HG02884 (cell line): ENCODE measurements at regions not wholly inside any gene's neighbourhood (a gene's known extent, or its start where the extent isn't known, plus 50 kb on each side); places are given as distances from the start of the nearest gene placed in this dataset.
A peak's percentile ranks its signal among the peaks of the same experiment; 100 is the strongest.
"Not testable (repeated sequence)": the region's sequence is repeated elsewhere in the genome, so short reads cannot be mapped to it uniquely, and the experiment has no call there.

Experiments used
- ATAC-seq: cut with Tn5 transposase; IDR thresholded peaks from one replicate; pipeline ENCODE4 v1.9.1; 2021; ENCODE audit warnings: mild to moderate bottlenecking, moderate library complexity; ENCODE audit not compliant: unreplicated experiment

GRCh38 chrX:118212817-118213183 lies 96.2 kb upstream of the KLHL13 start:
- peak; percentile 79 for ATAC-seq

DNA sequence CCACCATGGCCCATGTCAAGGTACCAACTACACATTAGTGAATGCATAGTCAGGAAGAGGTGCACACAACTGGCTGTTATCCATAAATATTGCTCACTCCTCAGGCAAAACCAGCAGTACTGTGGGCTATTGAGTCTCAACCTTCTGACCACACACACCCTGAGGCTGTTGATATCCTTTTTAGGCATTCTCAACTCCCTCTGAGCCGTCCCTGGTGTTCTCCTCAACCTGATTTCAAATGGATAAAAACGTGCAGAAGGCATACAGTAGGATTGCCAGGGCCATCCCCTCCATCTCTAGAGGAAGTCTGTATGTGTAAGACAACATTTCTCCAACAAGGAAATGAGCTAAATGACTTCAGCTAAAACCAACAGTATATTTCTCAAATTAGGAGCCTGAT lies 98.7 kb upstream of the KLHL13 start:
- no peak for ATAC-seq

- ATAC-seq, result no peak
Observed at GRCh38 chrX:118216087-118216486, 99.5 kb upstream of the KLHL13 start.

- ATAC-seq, result no peak
Observed at GRCh38 chrX:118216509-118216908, 99.9 kb upstream of the KLHL13 start.

DNA sequence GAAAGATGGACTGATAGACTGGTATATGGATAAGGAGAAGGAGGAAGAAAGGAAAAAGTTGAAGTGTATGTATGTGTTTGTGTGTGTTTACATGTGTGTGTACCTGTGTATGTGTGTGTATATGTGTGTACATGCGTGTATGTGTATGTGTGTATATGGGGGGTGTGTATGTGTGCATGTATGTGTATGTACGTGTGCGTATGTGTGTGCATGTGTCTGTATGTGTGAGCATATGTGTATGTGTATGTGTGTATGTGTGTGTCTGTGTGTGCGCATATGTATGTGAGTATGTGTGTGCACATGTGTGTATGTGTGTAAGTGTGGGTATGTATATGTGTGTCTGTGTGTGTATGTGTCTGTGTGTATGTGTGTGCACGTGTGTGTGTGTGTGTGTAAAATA lies 101.5 kb upstream of the KLHL13 start:
- ATAC-seq, result no peak

DNA sequence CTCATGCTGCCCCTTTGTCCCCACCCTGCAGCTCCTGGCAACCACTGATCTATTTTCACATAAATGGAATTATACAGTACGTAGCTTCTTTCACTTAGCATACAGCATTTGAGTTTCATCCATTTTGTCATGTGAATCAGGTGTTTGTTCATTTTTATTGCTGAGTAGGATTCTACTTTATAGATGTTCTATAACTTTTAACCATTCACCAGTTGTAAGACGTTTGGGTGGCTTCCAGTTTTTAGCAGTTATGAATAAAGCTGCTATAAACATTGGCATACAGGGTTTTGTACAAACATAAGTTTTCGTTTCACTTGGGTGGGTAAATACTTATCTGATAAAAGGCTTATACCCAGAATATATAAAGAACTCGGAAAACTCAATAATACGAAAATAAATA lies 102.3 kb upstream of the KLHL13 start:
- no peak for ATAC-seq

GRCh38 chrX:118219866-118220265 lies 103.3 kb upstream of the KLHL13 start:
- no peak for ATAC-seq

- no peak for ATAC-seq
Observed at GRCh38 chrX:118220509-118220908, 103.9 kb upstream of the KLHL13 start.

DNA sequence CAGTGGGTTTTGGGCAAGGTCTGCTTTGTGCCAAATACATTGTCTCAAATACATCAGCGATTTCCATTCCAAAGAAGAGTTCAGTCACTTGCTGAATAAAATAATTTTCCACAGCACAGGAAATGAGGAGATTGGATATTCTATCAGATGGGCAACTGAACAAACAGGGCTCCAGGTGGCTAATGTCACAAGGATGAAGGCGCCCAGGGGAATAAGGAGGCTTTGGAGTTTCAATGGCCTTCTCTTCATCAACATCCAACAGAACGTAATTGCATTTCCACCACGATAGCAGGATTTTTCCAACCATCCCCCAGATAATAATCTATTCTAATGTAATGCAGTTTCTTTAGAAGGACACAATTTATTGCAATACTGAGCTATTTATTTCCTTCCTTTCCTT lies 104.7 kb upstream of the KLHL13 start:
- no peak for ATAC-seq

DNA sequence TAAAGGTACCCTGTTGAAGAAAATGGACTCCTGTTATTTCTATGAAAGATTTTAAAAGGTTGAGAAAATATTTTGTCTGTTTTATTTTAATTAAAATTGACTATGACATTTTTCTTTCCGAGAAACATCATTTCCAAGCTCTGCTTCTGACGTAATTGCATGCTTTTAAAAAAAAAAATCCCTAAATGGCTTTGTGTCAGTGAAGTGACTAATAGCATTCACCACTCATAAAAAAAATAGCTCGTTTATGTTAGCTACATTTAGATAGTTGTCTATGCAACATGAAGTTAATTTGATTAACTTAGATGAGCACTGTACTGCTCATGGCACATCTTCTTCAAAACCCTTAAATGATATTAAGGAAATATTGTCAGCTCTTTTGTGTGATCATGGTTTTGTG lies 105.1 kb upstream of the KLHL13 start:
- ATAC-seq, result no peak

- ATAC-seq, result no peak
Observed at GRCh38 chrX:118222421-118222820, 105.8 kb upstream of the KLHL13 start.

- peak; percentile 84 for ATAC-seq
Observed at GRCh38 chrX:118225711-118226428, 109.3 kb upstream of the KLHL13 start.

DNA sequence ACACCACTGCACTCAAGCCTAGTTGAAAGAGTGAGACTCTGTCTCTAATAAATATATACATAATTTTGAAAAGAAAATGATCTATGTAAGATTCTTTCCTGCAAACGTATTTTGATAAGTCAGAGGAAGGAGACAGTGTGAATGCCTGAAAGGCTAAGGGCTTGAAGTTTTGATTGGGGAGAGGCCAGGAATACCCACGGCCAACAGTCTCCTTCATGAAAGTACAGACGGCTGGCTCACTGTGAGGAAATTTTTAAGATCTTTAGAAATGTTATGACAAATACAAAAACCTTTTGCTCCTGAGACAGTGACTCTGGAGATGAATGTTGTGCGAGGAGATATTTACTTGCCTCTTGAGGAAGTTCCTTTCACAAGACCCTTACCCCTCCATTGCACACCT lies 111.4 kb upstream of the KLHL13 start:
- no peak for ATAC-seq

GRCh38 chrX:118228456-118228855 lies 111.8 kb upstream of the KLHL13 start:
- no peak for ATAC-seq

- ATAC-seq, result no peak
Observed at GRCh38 chrX:118231464-118231863, 114.4 kb upstream of the WDR44 start.

GRCh38 chrX:118239178-118239870 lies 106.6 kb upstream of the WDR44 start:
- ATAC-seq, result no peak

DNA sequence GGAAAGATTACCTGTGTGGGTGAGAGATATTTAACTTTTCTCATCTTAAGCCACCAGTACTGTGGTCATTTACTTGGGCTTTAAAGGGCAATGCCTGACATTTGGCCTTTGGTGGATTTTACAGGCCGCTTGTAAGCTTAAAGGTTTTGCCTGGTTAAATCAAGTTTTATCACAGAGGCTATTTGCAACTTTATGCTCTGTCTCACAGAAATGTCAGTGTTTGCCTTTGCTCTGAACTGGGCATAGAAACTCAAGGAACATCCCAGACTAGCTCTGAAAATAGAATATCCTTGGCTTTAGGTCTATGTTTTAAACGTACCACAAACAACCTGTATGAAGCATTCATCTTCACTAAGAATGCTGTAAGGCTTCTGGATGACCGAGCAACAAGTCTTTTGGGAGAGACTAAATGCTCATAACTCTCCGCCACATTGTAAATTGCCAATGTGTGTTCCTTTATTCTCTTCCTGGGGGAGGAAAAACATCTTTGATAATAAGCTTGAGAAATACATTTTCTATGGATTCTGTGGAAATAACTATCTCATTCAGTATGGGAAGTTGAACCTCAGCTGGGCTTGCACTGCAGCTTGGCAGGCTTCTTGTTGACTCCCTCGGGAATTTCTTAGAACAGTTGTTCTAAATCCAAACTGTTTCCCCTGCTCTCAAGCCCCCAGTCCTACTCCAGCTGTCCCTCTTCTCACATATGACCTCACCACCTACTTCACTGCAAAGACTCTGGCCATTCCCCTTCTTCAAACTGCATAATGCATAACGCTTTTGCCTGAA lies 105.8 kb upstream of the WDR44 start:
- no peak for ATAC-seq

GRCh38 chrX:118246961-118247360 lies 98.9 kb upstream of the WDR44 start:
- ATAC-seq, result not testable (repeated sequence)

- ATAC-seq, result no peak
Observed at GRCh38 chrX:118249146-118249545, 96.8 kb upstream of the WDR44 start.

GRCh38 chrX:118250445-118250844 lies 95.5 kb upstream of the WDR44 start:
- no peak for ATAC-seq

DNA sequence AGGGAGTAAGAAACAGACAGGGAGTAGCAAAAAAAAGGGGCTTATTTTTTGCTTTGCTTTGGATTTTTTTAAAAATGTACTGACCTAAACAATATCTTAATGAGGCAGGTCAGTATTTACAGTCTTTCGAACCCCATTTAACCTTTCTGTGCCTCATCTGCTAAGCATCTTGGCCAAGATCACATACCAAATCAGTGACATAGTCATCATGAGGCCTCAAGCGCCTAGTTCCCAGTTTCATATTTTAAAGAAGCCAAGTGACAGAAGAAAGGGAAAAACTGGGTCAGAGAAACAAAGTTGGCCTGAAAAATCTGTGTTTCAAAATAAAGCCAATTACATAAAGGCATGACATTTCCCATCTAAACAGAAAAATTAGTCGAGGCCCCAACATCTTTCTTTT lies 94.6 kb upstream of the WDR44 start:
- ATAC-seq, result no peak

DNA sequence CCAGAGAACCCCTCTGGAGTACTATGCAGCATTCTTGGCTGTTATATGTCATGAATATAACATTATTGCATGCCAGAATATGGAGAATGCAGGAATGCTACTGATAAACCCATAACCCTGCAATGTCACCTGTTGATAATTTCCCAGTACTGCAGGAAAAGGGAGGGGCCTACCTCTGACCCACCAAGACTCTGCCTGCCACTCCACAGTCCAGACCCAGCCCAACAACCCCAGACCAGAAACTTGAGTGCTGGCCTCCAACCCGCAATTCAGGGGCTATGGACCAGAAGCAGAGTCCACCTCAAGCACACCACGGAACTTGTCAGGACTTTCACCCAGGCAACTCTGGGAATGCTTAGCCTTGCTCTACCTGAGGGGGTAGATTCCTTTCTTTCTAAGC lies 92.9 kb upstream of the WDR44 start:
- no peak for ATAC-seq
